NCI-H2196 treated with DMSO at 0.1 percent for 48 hours (cell line): ENCODE measurements at regions not wholly inside any gene's neighbourhood (a gene's known extent, or its start where the extent isn't known, plus 50 kb on each side); places are given as distances from the start of the nearest gene placed in this dataset.

Source experiments
- DNase-seq: peaks from one replicate; lab custom pipeline; 2025; ENCODE audit not compliant: unreplicated experiment; lab: John Stamatoyannopoulos, UW

DNA sequence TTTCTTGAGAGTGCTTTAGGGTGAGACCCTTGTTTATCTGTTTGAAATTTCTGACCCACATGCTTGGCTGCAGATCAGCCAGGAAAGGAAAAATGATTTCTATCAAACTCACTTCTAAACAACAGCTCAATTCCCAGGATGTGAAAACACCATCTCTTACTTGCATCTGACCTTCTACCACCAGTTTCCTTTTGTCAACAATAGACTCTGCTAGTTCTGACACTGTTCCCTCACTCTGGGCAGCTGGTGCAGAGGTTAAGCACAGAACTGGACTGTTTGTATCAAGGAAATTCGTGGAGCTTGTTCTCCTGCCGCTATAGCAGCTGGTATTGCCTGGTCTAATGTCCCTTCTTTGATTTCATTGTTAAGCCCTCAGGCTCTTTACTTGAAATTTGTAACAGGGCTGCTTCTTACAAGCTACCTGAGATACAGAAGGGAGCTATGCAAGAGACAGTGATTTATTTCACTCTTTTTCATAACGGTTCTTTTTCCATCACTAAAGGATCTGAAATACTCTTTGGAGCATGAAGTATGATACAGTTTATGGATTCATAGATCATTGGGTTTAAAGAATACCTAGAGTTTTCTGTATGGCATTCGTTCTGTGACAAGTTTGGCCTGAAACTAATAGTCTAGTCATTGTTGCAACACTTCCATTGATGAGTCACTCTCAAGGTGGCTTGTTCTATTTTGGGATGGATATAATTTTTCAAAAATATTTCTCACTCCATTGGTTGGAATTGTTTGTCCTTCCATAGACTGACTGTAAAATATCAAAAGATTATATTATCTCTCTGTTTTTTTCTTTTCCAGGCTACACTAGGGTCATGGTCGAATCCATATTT is 178.2 kb upstream of the ZC3H12C start:
- no peak for DNase-seq

GRCh38 chr11:109926941-109927340 is 166.3 kb upstream of the ZC3H12C start:
- no peak for DNase-seq

DNA sequence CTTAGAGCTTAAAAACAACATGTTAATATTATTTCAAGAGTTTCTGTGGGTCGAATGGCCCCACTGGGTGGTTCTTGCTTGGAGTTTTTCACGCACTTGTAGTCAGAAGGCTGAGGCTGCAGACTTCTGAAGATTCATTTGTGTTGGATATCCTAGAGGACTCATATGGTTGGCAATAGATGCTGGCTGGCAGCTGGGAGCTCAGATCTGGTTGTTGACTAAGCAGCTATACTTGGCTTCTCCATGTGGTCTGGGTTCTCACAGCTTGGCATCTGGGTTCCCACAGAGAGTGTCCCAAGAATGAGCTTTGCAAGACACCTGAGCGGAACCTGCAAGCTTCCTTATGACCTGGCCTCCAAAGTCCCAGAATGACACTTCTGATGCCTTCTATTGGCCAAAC is 163.9 kb upstream of the ZC3H12C start:
- no peak for DNase-seq

DNA sequence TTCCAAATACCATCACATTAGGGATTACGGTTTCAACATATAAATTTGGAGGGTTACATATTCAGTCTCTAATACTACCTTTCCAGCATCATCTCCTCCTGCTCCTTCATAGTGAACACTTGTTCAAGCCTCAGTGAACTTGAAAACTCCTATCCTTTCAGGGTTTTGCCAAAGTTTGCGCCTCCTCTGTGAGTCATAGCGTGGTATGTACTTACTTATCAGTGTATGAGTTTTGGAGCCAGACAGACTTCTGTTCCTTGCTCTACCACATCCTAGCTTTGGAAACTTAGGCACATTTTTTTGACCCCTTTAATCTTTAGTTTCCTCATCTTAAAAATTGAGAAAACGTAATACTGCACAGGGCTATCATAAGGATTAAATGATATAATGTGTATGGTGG is 160.1 kb upstream of the ZC3H12C start:
- no peak for DNase-seq

GRCh38 chr11:109934151-109934550 is 159.0 kb upstream of the ZC3H12C start:
- DNase-seq = no peak

- no peak for DNase-seq
These were observed 156.5 kb upstream of the ZC3H12C start for GRCh38 chr11:109936661-109937180.

GRCh38 chr11:109937968-109938367 is 155.2 kb upstream of the ZC3H12C start:
- DNase-seq = no peak

DNA sequence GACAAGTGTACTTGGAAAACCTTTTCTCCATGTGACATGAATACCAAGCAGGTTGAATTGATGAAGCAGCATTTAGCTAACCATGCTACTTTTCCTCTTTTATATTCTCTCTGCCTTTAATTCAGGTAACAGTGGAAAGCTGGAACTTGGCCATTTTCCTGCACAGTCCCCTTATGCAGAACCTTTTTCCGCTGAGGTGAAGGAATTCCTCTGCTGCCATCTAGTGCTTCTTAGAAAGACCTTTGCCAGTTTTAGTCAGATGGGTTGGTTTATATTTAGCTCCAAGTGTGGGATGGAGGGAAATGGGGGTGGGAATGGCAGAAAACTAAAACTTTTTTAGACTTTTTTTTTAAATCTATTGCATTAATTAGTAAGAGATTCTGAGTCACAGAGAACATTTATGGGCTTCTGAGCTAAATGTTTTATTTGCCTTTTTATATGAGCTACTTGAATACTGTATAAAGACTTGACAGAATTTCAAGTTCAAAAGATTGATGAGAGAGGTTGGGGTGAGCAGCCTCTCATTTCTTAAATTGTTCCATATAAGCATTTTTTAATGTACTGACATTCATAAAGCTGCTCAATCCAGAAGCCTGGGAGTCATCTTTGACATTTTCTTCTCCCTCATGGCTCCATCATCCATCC is 153.9 kb upstream of the ZC3H12C start:
- peak; percentile 46 for DNase-seq

GRCh38 chr11:109940816-109941215 is 152.4 kb upstream of the ZC3H12C start:
- DNase-seq = no peak

- DNase-seq = no peak
These were observed 147.4 kb upstream of the ZC3H12C start for GRCh38 chr11:109945626-109946321.

DNA sequence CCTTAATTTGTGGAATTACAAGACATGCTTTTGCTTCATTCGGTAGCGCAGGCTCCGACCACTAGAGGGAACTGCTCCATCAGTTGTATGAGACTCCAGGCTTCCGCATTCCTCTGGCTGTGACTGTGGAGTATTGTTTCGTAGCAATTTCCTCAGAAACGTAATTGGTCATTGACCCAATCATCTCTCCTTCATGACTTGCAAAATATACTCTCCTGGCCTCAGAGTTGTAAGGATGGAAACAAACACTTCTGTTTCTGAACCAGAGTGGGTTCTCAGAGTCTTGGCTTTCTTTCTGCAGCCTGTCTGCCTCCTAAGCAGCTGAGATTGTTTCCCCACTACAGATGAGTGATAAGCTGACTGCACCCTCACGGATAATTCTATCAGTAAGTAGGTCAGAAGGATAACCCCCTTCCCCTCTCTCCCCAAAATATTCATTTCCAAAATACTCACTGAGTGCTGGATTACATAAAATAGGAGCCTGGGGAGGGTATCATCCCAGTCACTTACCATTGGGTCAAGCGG is 146.8 kb upstream of the ZC3H12C start:
- DNase-seq = peak; percentile 42

GRCh38 chr11:109954534-109954933 is 138.7 kb upstream of the ZC3H12C start:
- no peak for DNase-seq

DNA sequence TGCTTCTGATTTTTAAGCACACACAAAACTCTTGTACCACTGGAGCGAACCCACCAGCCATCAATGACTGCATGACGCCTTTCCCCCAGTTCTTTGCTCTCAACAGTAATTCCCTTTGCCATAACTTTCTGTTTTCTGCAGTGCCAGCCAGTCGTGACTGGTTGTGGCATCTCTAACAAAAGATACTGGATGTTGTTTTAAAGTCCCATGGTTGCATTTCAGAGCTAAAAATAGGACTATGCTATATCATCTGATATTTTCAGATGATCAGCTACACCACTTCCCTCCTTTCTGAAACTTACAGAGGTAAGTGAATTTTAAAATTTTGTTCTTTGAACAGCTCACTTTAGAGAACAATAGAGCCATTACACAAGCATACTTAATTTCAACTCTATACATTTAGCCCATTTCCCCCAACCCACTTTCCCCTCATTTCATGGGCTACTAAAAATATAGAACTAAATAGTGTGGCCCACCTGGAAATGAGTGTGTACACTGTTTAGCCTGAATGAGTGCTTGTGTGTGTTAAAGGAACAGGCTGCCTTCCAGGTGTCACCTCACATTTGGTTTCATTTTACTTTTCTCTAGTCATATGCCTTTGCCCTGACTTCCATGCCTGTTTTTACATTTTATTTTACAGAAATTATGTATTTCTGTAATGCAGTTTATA is 136.9 kb upstream of the ZC3H12C start:
- DNase-seq = no peak

GRCh38 chr11:109957000-109957399 is 136.2 kb upstream of the ZC3H12C start:
- no peak for DNase-seq

- no peak for DNase-seq
These were observed 135.6 kb upstream of the ZC3H12C start for GRCh38 chr11:109957601-109958000.

GRCh38 chr11:109958131-109958820 is 134.9 kb upstream of the ZC3H12C start:
- no peak for DNase-seq

DNA sequence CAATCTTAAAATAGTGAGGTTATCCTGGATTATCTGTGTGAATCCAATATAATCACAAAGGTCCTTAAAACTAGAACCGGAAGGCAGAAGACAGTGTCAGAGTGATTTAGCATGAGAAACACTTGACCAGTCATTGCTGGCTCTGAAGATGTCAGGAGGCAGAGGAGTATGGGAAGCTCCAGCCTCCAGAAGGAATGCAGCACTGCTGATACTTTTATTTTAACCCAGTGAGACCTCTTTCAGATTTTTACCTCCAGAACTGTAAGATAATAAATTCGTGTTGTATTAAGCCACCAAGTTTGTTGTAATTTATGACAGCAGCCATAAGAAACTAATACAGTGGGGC is 134.4 kb upstream of the ZC3H12C start:
- no peak for DNase-seq

DNA sequence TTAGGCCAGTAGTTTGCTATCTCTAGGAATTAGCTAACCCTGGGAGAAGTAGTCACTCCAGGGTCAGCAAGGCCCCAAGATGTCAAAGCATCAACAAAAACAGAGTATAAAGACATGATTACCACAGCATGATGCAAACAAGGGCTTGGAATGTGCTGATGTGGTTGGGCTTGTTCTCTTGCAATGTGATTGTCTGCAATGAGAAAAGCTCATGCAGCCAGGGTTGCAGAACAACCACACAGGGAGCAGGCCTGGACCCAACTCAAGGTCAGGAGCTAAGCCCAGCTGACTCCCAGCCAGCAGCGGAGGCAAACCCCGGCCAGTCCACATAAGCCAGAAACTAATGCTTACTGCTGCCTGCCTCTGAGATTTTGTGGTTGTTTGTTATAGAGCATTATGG is 132.4 kb upstream of the ZC3H12C start:
- no peak for DNase-seq

DNA sequence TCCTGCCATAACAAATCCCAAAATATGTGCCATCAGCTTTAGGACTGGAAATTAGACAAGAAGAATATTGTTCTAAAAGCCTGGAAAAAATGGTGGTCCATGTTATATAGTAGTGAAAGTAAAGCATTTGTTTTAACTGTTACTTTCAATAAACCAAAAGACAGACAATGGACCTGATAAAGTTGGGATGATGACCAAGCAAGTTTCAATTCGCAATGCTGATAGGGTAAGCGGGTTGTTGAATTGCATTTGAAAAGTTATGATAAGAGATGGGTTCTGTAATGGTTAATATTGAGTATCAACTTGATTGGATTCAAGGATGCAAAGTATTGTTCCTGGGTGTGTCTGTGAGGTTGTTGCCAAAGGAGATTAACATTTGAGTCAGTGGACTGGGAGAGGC is 131.9 kb upstream of the ZC3H12C start:
- DNase-seq = no peak

DNA sequence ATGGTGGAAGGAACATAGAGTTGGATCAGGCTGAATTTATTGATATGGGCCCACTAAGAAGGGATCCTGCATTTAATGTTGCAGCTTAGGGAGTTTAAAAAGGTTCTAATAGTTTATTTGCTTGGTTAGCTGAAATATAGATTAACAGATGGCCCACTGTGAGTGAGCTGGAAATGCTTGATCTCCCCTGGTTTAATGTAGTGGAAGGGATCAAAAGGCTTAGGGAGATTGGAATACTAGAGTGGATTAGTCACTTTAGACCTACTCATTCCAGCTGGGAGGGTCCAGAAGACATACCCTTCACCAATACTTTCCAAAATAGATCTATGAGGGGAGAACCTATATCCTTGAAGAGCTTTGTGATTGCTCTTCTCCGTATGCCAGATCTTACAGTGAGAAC is 130.1 kb upstream of the ZC3H12C start:
- no peak for DNase-seq

DNA sequence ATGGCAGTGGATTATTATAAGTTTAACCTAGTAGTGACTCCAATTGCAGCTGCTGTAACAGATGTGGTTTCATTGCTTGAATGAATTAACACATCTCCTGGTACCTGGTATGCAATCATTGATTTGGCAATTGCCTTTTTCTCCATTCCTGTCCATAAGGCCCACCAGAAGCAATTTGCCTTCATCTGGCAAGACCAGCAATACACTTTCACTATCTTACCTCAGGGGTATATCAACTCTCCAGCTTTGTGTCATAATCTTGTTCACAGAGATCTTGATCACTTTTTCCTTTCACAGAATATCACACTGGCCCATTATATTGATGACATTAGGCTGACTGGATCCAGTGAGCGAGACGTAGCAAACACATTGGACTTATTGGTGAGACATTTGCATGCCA is 128.7 kb upstream of the ZC3H12C start:
- DNase-seq = no peak
